OCI-LY1 (cell line): ENCODE measurements at regions not wholly inside any gene's neighbourhood (a gene's known extent, or its start where the extent isn't known, plus 50 kb on each side); places are given as distances from the start of the nearest gene placed in this dataset.

ENCODE experiments used
- H2AFZ ChIP-seq: fragments of 200-600 bp; sonication (generic), shearing (Covaris generic); 2 replicates; pipeline ENCODE4 v1.6.0; 2014; ENCODE audit warnings: antibody characterized with exemption, mild to moderate bottlenecking, low read length
- H3F3A ChIP-seq: fragments of 200-600 bp; sonication (generic), shearing (Covaris generic); 2 replicates; pipeline ENCODE4 v1.6.0; 2014; ENCODE audit warnings: mild to moderate bottlenecking, antibody characterized with exemption, low read length, moderate library complexity; ENCODE audit not compliant: insufficient read depth
- H3K27ac ChIP-seq: fragments of 200-600 bp; sonication (generic); 2 replicates; pipeline ENCODE4 v1.5.1; 2014; ENCODE audit warnings: low read length, mixed run types, mild to moderate bottlenecking, low read depth; ENCODE audit not compliant: poor library complexity, severe bottlenecking
- H3K27me3 ChIP-seq: fragments of 200-600 bp; sonication (generic); 2 replicates; pipeline ENCODE4 v1.6.0; 2014; ENCODE audit warnings: antibody characterized with exemption, mild to moderate bottlenecking, low read length, moderate library complexity; ENCODE audit not compliant: insufficient read depth
- H3K36me3 ChIP-seq: fragments of 200-600 bp; sonication (generic); 2 replicates; pipeline ENCODE4 v1.6.1; 2014; ENCODE audit warnings: mild to moderate bottlenecking, antibody characterized with exemption, low read length, moderate library complexity, mixed read lengths; ENCODE audit not compliant: insufficient read depth
- H3K4me1 ChIP-seq: fragments of 200-600 bp; sonication (generic); 2 replicates; pipeline ENCODE4 v1.5.1; 2014; ENCODE audit warnings: mild to moderate bottlenecking, low read length, moderate library complexity; ENCODE audit not compliant: insufficient read depth, severe bottlenecking
- H3K4me2 ChIP-seq: fragments of 200-600 bp; sonication (generic), shearing (Covaris generic); 2 replicates; pipeline ENCODE4 v1.6.1; 2014; ENCODE audit warnings: low read length
- H3K4me3 ChIP-seq: fragments of 200-600 bp; sonication (generic); 2 replicates; pipeline ENCODE4 v1.5.1; 2014; ENCODE audit warnings: low read length, low read depth, mild to moderate bottlenecking, mixed read lengths; ENCODE audit not compliant: poor library complexity, severe bottlenecking
- H3K79me2 ChIP-seq: fragments of 200-600 bp; shearing (Covaris generic); 2 replicates; pipeline ENCODE4 v1.6.1; 2016; ENCODE audit warnings: mixed run types, low read length, mixed read lengths; ENCODE audit not compliant: insufficient read depth
- H3K9ac ChIP-seq: fragments of 200-600 bp; sonication (generic), shearing (Covaris generic); 2 replicates; pipeline ENCODE4 v1.6.1; 2014; ENCODE audit warnings: mild to moderate bottlenecking, low read length, mixed read lengths
- H3K9me2 ChIP-seq: fragments of 200-600 bp; sonication (generic), shearing (Covaris generic); 2 replicates; pipeline ENCODE4 v1.6.1; 2014; ENCODE audit warnings: low read depth, mild to moderate bottlenecking, low read length, mixed read lengths
- H3K9me3 ChIP-seq: fragments of 200-600 bp; shearing (Covaris generic); 2 replicates; pipeline ENCODE4 v1.6.1; 2014; ENCODE audit warnings: low read length, mixed read lengths
- H4K20me1 ChIP-seq: fragments of 200-600 bp; sonication (generic), shearing (Covaris generic); 2 replicates; pipeline ENCODE4 v1.6.0; 2016; ENCODE audit warnings: mild to moderate bottlenecking, low read length; ENCODE audit not compliant: insufficient read depth
- CTCF ChIP-seq: fragments of 200-600 bp; sonication (generic), shearing (Covaris generic); IDR thresholded peaks from 2 replicates; pipeline ENCODE4 v1.5.1; 2017; ENCODE audit warnings: mild to moderate bottlenecking, antibody characterized with exemption, low read length, moderate library complexity, mixed read lengths
- EZH2 ChIP-seq: fragments of 200-600 bp; sonication (generic), shearing (Covaris generic); IDR thresholded peaks from 2 replicates; pipeline ENCODE4 v1.8.0; 2017; ENCODE audit warnings: borderline replicate concordance, mixed run types, mild to moderate bottlenecking, antibody characterized with exemption, low read length, moderate library complexity, mixed read lengths

- H3K4me3 ChIP-seq, result no peak overlapping the region
- no peaks in the 10 kb centered on the region for H3K36me3 ChIP-seq
- H3K79me2 ChIP-seq, result no peaks in the 10 kb centered on the region
- no peaks in the 10 kb centered on the region for H3K27me3 ChIP-seq
- no peaks in the 10 kb centered on the region for H3K9me2 ChIP-seq
- no peaks in the 10 kb centered on the region for H4K20me1 ChIP-seq
- no peaks in the 10 kb centered on the region for H3F3A ChIP-seq
- no peak for TF ChIP-seq EZH2
- no peak for TF ChIP-seq CTCF
- no peak overlapping the region; the same call in 1 of the 2 replicates for H2AFZ ChIP-seq
- H3K4me2 ChIP-seq, result no peak overlapping the region
- H3K9ac ChIP-seq, result no peak overlapping the region
- H3K9me3 ChIP-seq, result no peaks in the 10 kb centered on the region
- H3K4me1 ChIP-seq, result peaks cover 12% of the 10 kb centered on the region
- H3K27ac ChIP-seq, result no peak overlapping the region
These were observed 144.4 kb downstream of the TMA16 start for GRCh38 chr4:163638909-163639308.

GRCh38 chr4:163649557-163650091 lies 155.1 kb downstream of the TMA16 start:
- TF ChIP-seq EZH2, result no peak
- no peak for TF ChIP-seq CTCF

GRCh38 chr4:163651761-163652160 lies 157.3 kb downstream of the TMA16 start:
- H3K9me2 ChIP-seq, result no peaks in the 10 kb centered on the region
- TF ChIP-seq CTCF (no peak), EZH2 (no peak)
- H3K36me3 ChIP-seq, result no peaks in the 10 kb centered on the region
- H3K9me3 ChIP-seq, result 0 out of 2 replicates have a peak, but pooled peaks cover 3% of the 10 kb centered on the region
- H3K4me3 ChIP-seq, result no peak overlapping the region
- H4K20me1 ChIP-seq, result no peaks in the 10 kb centered on the region
- no peak overlapping the region for H3K4me2 ChIP-seq
- no peaks in the 10 kb centered on the region for H3F3A ChIP-seq
- H3K27ac ChIP-seq, result no peak overlapping the region
- no peak overlapping the region for H3K9ac ChIP-seq
- H3K79me2 ChIP-seq, result no peaks in the 10 kb centered on the region
- H3K27me3 ChIP-seq, result no peaks in the 10 kb centered on the region
- peaks cover 5% of the 10 kb centered on the region for H3K4me1 ChIP-seq
- H2AFZ ChIP-seq, result 0 out of 2 replicates have a peak overlapping the region, but pooled peaks have one; percentile 0

More at GRCh38 chr4:163649557-163650091, 155.1 kb downstream of the TMA16 start:
- no peak overlapping the region for H3K9ac ChIP-seq
- no peaks in the 10 kb centered on the region for H3K27me3 ChIP-seq
- H3K27ac ChIP-seq, result no peak overlapping the region
- H3K4me1 ChIP-seq, result peaks cover 5% of the 10 kb centered on the region
- H3K9me2 ChIP-seq, result no peaks in the 10 kb centered on the region
- H3K79me2 ChIP-seq, result no peaks in the 10 kb centered on the region
- no peaks in the 10 kb centered on the region for H4K20me1 ChIP-seq
- peaks cover 16% of the 10 kb centered on the region for H3K9me3 ChIP-seq
- H2AFZ ChIP-seq, result 0 out of 2 replicates have a peak overlapping the region, but pooled peaks have one; percentile 16
- no peak overlapping the region for H3K4me2 ChIP-seq
- H3K36me3 ChIP-seq, result no peaks in the 10 kb centered on the region
- H3K4me3 ChIP-seq, result no peak overlapping the region
- H3F3A ChIP-seq, result no peaks in the 10 kb centered on the region
